ENCODE measurements at regions not wholly inside any gene's neighbourhood (a gene's known extent, or its start where the extent isn't known, plus 50 kb on each side); places are given as distances from the start of the nearest gene placed in this dataset.

DNA sequence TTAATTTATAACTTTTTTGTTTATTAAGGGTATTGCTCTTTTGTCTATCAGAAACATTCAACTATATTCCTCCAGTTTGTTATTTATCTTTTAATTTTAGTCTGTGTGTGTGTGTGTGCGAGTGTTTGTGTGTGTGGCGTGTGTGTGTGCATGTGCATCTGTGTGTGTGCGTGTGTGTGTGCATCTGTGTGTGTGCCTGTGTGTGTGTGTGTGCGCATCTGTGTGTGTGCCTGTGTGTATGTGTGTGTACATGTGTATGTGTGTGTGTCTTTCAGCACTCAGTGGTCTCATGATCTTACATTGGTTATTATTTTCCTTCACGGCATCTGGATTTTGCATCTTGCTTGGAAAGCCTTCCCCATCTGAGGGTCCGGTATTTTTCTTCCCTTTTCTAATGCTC is 281.1 kb upstream of the RTL1 start:
- no peak for DNase-seq

GRCh38 chr14:101185073-101185835 is 281.7 kb upstream of the RTL1 start:
- no peak for DNase-seq

GRCh38 chr14:101185946-101186345 is 282.4 kb upstream of the RTL1 start:
- no peak for DNase-seq

GRCh38 chr14:101186544-101186943 is 283.0 kb upstream of the RTL1 start:
- no peak for DNase-seq

DNA sequence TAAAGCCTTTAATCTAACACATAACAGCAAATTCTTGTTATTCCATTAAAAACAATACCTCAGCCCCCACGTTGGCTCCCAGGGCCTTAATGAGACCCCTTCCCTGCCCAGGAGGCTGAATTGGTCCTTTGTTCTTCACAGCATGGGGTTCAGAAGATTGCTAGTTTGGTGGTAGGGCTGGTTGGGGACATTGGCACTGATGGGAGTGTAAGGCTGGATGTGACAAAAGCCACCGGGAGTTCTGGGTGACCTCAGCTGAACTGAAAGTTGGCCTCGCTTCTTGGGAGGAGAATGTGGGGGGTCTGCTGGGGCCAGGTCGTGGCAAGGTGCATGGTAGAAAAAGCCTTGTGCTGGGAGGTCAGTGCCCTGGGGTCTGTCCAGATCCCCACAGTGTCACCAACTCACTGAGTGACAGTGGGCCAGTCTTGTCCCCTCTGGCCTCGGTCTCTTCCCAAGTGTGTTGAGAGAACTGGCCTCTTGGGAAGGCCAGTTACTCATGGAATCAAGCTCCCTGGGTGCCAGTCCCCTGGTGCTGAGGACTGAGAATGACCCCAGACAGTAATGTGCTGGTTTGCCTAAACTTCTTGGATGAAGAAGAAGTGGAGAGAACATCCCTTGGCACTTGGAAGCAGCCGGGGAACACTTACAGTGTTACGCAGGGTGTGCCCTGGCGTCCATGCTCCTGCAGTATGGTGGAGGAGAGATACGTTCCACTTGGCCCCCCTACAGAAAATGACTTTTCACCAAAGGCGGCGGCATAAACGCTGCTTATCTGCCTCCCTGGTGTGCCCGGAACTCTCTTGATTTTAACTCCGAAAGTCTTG is 283.7 kb upstream of the RTL1 start:
- DNase-seq: no peak

GRCh38 chr14:101187816-101188570 is 284.5 kb upstream of the RTL1 start:
- no peak for DNase-seq

DNA sequence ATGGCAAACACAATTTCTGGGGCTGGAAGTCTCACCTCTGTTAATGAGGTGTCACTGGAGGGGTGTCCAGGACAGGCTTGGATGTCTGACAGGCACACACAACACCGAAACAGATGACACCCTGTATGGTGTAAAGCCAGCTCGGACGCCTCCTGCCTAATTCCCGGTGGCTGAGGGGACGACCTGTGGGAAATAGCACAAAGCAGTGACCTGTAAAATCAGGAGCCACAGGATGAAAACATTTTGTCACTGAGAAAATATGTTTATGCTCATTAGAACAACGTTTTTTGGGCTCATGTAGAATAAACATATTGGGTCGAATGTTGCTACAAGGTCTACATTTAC is 285.0 kb upstream of the RTL1 start:
- DNase-seq: no peak

- DNase-seq: no peak
Observed at GRCh38 chr14:101189266-101189665, 285.7 kb upstream of the RTL1 start.

GRCh38 chr14:101189962-101190560 is 286.5 kb upstream of the RTL1 start:
- DNase-seq: no peak

DNA sequence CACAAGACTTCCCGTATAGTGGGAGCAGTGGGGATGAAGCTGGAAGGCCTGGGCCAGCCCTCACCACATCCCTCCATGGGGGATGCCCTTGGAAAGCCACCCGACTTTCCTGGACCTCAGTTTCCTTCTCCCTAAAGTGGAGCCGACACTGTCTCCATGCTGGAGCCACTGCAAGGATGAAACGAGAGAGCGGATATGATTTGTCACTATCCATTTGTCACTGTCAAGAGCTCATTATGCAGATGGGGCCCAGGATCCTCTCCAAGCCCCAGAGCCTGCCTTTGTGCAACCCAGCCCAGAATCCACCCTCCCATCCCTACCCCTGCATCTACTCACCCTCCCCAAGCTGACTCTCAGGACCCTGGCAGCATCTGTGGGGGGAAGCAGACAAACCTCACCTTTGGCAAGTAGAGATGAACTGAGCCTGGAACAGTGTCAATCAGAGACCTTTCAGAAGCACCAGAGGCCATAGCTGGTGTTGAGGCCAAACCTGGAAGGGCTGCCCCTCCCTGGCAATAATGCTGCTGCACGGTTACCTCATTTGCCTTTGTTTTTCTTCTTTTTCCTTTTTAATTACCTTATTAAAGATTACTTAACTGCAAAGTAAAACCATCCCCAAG is 287.7 kb upstream of the RTL1 start:
- no peak for DNase-seq

DNA sequence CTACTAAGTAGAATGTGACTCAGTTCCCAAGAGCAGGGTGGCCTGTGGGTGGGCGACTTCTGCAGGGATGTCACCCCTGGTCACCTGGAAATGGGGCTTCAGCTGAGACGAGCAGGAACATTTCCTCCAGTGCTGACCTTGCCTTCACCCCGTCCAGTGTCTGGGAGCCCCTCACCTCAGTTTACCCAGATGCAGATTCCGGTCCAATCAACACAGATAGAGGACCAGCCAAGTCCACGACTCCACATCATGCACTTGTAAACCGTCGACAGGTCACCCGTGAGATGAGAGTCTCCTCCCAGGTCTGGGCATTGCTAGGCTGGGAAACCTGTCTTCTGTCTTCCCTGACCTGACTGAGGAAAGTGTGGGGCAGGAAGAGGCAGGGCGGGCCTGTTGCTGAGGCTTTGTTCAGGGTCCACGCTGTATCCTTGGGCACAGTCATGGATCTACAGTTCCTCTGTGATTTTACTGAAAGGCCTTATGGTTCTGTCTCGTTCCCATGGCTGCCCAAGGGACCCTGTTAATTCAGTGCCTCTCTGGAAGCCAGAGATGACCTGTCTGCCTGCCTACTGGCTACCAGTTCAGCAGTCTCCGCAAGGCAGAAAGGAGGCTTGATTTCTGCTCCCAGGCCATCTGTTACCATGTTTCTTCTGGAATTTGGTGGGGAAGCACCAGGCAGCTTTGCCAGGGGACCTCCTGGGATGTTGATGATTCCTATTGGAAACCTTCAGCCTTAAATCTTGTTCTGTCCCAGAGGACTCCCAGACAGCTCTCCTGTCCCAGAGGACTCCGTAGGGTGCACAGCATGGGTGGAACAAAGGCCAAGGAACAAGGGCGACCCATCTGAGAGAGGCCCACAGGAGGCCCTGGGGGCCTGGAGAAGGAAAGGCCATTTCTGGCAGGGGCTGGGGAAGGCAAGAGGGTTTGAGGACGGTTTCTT is 288.5 kb upstream of the RTL1 start:
- DNase-seq: no peak

GRCh38 chr14:101192661-101193000 is 289.1 kb upstream of the RTL1 start:
- DNase-seq: no peak

DNA sequence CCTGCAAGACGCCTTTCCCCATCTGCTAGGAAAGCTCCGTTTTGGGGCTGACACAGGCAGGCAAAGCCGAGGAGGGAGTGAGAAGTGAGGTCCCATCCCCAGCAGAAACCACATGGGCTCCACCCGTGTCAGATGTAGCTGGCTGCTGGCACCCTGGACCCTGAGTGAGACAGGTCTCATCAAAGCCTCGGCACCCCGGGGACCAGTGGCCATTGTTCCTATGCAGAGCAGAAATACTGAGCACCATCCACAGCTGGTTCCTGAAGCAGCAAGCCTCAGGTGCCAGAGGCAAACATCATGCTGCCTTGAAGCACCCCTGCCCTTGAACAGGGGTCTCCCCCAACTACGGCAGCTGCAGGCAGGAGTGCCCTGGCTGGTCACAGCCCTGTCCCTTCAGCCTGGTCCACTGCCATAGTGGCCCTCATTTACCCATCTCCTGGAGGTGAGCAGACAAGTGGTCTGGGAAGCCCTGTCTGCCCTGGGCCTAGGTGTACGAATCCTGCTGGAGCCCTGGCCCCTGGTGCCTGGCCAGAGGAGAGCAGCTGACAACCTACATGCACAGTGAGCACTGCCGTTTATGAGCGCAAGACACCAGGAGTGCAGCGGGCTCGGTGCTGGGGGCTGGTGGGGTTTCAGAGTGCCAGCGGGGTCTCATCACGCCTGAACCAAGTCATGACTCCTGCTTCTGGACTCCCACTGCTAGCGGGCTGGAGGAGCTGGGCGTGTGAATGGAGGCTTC is 289.8 kb upstream of the RTL1 start:
- no peak for DNase-seq

DNA sequence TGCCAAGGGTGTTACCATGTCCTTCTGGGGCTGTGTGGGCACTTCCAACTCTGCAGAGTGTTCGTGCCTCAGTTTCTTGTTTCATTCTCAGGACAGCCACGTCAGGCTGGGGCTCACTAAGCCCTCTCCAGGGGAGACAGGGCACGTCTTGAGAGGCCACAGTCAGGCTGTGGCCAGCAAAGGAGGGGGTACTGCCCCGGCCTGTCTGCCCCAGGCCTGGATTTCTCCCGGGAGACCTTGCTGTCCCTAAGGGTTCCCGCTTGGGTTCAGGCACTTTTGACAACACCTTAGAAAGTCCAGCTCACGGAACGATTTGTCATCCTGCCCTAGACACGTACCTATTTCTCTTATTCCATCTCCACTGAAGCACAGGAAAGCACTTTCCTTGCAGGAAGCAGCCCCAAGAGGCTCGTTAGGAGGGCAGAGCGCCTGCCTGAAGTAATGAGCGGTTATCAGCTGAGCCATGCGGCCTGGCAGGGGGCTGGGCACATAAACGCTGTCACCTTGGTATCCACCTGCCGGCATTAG is 290.4 kb upstream of the RTL1 start:
- peak; percentile 38 for DNase-seq

GRCh38 chr14:101194373-101195308 is 291.1 kb upstream of the RTL1 start:
- DNase-seq: no peak

DNA sequence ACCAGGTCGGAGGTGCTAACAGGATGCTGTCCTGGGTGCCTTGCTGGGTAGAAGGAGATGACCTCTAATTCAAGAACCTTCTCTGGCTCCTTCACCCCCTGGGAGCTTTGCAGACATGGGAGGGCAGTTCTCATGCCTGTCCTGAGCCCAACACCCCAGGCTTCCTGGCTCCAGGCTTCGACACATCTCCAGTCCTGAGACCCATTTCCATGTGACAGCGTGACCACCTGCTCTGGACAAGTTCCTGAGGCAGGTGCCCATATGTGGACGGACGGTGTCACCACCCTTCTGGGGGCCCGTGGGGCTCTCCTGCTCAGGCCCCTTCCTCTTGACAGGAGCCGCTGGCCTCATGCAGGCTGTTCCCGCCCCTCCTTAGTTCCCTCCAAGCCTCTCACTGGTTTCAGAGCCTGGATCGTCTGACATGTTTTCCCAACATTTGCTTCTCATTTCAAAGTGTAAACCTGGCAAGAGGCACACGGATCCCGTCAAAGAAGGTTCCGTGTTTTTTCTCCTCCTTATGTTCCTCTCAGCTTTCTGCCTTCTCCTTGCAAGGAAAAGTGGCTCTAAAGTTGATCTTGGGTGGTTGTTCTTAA is 291.9 kb upstream of the RTL1 start:
- no peak for DNase-seq

DNA sequence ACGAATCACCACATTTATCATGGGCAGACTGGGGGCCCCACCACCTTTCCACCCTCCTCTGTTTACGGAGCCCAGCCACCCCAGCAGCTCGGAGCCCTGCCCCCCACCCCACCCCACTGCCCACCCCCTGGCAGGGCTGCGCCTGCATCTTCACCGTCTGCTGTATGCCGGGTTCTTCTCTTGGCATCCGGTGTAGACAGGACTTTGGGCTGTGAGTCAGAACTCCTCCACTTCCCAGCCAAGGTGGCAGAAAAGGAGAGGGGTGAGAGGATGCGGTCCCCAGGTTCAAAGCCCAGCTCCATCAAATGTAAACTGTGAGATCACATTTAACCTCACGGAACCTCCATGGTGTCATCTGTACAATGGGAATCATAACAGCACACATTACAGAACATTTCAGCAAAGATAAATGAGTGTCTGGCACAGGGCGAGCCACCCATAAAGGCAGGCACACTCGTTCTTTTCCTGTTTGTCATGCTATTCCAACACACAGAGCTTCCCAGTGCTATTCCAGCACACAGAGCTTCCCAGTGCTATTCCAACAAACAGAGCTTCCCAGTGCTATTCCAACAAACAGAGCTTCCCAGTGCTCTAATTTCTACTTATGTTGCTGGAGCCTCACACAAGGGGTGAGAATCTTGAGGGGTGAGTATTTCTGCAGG is 292.7 kb upstream of the RTL1 start:
- DNase-seq: no peak

GRCh38 chr14:101196795-101197590 is 293.5 kb upstream of the RTL1 start:
- DNase-seq: no peak

Data from DMS153 (cell line).